SW 1271 (cell line): ENCODE measurements at regions not wholly inside any gene's neighbourhood (a gene's known extent, or its start where the extent isn't known, plus 50 kb on each side); places are given as distances from the start of the nearest gene placed in this dataset.
A peak's percentile ranks its signal among the peaks of the same experiment; 100 is the strongest.

Experiments used
- DNase-seq, 2 experiments: peaks; one replicate each; lab custom pipeline; 2025; lab: John Stamatoyannopoulos, UW

GRCh38 chr20:11585752-11586352 lies 331.8 kb upstream of the BTBD3 start:
- peak in 1 of 2 experiments; percentile 31 for DNase-seq

- DNase-seq, result no peak
Measured at GRCh38 chr20:11588875-11589274, 328.8 kb upstream of the BTBD3 start.

- no peak for DNase-seq
Measured at GRCh38 chr20:11591965-11592364, 325.7 kb upstream of the BTBD3 start.

- no peak for DNase-seq
Measured at GRCh38 chr20:11604339-11604738, 313.4 kb upstream of the BTBD3 start.

GRCh38 chr20:11607047-11607446 lies 310.6 kb upstream of the BTBD3 start:
- no peak for DNase-seq

GRCh38 chr20:11608736-11609135 lies 309.0 kb upstream of the BTBD3 start:
- no peak for DNase-seq

- DNase-seq, result no peak
Measured at GRCh38 chr20:11624704-11625103, 293.0 kb upstream of the BTBD3 start.

- no peak for DNase-seq
Measured at GRCh38 chr20:11626551-11626950, 291.1 kb upstream of the BTBD3 start.

- no peak for DNase-seq
Measured at GRCh38 chr20:11642866-11643265, 274.8 kb upstream of the BTBD3 start.

- DNase-seq, result no peak
Measured at GRCh38 chr20:11646359-11646758, 271.3 kb upstream of the BTBD3 start.

- DNase-seq, result no peak
Measured at GRCh38 chr20:11650566-11650965, 267.1 kb upstream of the BTBD3 start.

GRCh38 chr20:11651138-11651537 lies 266.6 kb upstream of the BTBD3 start:
- no peak for DNase-seq

GRCh38 chr20:11651647-11652046 lies 266.0 kb upstream of the BTBD3 start:
- DNase-seq, result no peak

GRCh38 chr20:11652128-11652527 lies 265.6 kb upstream of the BTBD3 start:
- no peak for DNase-seq

- no peak for DNase-seq
Measured at GRCh38 chr20:11654766-11655165, 262.9 kb upstream of the BTBD3 start.

GRCh38 chr20:11660673-11661072 lies 257.0 kb upstream of the BTBD3 start:
- no peak for DNase-seq

GRCh38 chr20:11671015-11671511 lies 246.6 kb upstream of the BTBD3 start:
- no peak for DNase-seq

- DNase-seq, result no peak
Measured at GRCh38 chr20:11672959-11673358, 244.7 kb upstream of the BTBD3 start.

GRCh38 chr20:11675920-11676629 lies 241.6 kb upstream of the BTBD3 start:
- DNase-seq, result no peak

GRCh38 chr20:11676630-11677287 lies 240.9 kb upstream of the BTBD3 start:
- peak in 1 of 2 experiments; percentile 58 for DNase-seq

- no peak for DNase-seq
Measured at GRCh38 chr20:11677428-11677827, 240.3 kb upstream of the BTBD3 start.

- DNase-seq, result no peak
Measured at GRCh38 chr20:11677836-11678235, 239.9 kb upstream of the BTBD3 start.

- DNase-seq, result no peak
Measured at GRCh38 chr20:11682285-11682684, 235.4 kb upstream of the BTBD3 start.
